Cerebellar cortex (tissue), 1 donor: ENCODE measurements at regions not wholly inside any gene's neighbourhood (a gene's known extent, or its start where the extent isn't known, plus 50 kb on each side); places are given as distances from the start of the nearest gene placed in this dataset.

ENCODE experiments used
- DNase-seq: peaks from one replicate; pipeline ENCODE4 v3.0.0-alpha.2; 2015; ENCODE audit warnings: low spot score

DNA sequence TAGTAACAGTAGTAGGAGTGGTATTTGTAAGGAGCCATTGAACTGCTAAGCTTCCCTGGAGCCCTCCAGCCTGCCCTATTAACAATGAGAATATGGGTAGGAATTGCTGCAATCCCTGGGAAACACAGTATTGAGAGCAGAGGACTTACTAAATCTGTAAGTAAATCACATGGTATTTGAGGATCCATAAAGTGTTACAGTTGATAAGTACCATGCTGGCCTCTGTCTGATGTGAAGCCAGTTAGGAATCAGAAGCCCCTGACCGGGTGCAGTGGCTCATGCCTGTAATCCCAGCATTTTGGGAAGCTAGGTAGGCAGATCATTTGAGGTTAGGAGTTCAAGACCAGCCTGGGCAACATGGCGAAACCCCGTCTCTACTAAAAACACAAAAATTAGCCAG is 224.6 kb downstream of the C1D start:
- no peak for DNase-seq

GRCh38 chr2:67839242-67839641 is 223.6 kb downstream of the C1D start:
- DNase-seq, result no peak

DNA sequence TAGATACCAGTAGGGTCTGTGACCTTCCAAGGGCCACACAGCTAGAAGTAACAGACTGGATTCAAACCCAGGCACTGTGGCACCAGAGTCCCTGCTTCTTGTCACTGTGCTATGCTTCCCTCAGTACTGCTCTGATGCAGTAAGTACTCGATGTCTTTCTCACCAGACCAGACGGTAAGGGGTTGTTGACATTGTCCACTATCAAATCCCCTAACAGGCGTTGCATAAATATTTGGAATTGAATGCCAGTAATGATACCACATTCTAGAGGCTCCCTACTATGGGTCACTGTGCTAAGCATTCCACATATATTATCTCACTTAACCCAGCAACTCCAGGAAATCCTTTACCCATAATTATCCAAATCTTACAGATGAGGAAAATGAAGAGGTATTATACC is 223.1 kb downstream of the C1D start:
- no peak for DNase-seq

GRCh38 chr2:67840460-67841068 is 222.2 kb downstream of the C1D start:
- DNase-seq, result peak; percentile 80

- DNase-seq, result no peak
Observed at GRCh38 chr2:67841711-67842110, 221.1 kb downstream of the C1D start.

GRCh38 chr2:67842375-67842959 is 220.3 kb downstream of the C1D start:
- DNase-seq, result no peak

GRCh38 chr2:67844024-67844540 is 218.7 kb downstream of the C1D start:
- DNase-seq, result no peak

DNA sequence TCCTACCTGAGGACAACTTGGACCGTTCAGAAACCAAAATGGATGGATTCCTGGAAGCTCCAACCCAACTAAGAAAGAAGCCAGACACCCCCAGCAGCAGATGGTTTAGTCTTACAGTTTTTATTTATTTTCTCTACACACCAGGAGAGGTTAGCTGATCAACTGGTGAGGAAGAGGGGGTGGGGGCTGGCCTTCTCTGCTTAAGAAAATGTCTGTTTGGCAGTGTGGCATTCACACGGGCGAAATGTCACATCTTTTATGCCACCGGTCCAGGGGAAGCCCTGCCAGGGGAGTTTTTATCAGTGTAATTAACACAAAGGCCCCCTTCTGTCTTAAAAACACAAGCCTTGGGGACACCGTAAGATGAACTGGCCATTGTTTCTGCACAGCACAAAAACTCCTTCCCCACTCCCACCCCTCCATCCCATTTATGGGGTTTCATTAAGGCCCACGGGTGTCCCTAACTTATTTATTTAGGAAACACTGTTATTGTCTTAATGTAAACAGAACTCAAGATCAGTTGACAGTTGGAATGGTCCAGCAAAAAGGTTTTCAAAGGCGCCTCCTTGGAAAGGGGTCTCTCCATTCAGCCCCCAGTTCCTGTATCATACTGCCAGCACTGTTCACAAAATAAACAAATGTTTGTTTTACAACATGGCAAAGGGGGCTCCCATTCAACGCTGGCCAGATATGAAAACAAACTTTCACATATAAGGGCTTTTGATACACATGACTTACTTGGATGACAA is 217.0 kb downstream of the C1D start:
- DNase-seq, result no peak

DNA sequence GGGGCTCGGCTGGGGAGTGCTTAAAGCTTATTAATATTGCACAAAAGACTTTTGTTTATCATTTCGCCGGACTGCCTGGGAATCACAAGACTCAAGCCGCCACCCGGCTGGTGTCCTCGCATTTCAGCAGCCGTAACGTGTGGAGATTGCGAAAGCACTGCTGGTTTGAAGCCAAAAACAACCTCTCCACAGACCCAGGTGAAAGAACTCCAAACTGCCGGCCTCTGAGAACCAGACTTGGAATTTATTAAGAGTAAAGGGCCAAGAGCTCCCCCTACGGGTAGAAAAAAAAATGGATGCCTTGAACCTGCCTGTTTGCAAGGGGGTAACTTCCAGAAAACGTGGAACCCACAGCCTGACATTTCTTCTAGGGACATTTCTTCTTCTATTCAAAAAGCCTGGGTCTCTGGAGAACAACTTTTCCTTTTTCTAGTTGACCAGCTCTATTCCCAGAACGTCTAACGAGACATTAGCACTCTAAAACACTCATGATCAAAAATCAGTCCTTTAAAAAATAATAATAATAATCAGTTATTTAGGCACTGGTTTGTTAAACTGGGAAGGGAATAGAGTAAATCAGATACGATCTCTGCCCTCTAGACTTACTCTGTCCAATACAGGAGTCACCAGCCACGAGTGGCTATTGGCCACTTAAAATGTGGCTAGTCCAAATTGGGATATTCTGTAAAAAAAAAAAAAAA is 216.3 kb downstream of the C1D start:
- DNase-seq, result peak; percentile 89

DNA sequence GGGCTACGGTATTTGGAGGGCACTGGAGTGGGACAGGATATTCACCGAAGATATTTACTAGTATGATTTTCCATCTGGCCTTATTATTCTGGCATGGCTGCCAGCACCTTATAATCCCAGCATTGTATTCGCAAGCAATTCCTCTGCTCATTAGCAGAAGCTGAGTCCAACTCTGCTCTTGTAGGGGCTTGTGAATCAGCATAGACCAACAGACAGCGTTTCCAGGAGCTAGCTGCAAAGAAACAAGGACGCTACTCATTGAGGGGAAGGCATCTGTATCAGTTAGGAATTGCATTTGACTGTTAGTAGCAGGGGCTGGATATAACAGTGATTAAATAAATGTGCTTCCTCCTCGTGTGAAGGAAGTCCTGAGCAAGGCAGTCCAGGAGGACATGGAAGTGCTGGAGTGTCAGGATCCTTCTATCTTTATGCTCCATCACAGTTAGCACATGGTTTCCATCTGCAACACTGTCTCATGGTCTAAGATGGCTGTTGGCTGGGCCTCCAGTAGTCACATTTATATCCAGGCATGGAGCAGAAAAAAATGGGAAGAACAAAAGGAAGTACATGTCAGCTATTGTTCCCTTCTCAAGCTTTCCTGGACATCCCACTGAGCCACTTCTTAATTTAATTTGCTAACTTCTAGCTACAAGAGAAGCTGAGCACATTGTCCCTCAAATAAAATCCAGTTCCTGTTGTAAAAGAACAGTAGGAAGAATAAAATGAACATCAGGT is 214.1 kb downstream of the C1D start:
- DNase-seq, result peak; percentile 28

GRCh38 chr2:67851016-67851415 is 211.8 kb downstream of the C1D start:
- DNase-seq, result no peak

DNA sequence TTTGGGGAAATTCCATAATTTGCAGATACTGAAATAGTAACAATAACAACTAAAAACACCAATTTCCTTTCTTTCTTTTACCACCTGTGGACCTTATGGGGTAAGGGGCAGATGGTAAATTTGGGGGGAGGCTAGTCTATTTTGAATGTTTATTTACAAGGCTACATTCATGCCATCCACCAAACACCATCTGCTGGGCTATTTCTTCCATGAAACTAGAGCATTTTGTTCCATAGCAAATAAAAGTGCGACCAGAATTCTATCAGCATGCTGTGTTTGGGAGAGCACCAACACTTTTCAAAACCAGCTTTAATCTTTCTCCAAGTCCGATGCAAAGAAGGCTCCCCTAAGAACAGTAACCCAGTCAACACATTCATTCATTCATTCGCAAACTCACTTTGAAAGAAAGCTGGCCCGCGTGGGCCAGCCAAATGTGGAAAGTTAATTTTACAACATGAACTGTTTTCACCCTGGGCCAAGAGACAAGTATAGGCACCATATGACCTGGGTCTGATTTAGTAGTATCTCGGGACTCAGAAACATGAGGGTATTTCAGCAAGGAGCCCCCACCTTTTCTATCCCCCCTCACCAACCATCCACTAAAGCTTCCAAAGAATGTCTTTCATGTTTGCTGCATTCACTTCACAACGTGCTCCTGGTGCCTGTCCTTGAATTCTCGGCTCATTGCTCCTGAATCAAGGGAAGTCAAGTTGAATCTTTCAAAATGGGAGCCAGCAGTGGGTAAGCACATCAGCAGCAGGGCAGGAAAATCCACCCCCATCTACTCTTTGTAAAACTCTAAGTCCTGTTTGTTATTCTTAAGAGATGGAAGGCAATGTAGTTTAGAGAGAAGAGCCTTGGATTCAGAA is 210.6 kb downstream of the C1D start:
- DNase-seq, result peak; percentile 97

GRCh38 chr2:67854103-67854743 is 208.6 kb downstream of the C1D start:
- DNase-seq, result peak; percentile 46

DNA sequence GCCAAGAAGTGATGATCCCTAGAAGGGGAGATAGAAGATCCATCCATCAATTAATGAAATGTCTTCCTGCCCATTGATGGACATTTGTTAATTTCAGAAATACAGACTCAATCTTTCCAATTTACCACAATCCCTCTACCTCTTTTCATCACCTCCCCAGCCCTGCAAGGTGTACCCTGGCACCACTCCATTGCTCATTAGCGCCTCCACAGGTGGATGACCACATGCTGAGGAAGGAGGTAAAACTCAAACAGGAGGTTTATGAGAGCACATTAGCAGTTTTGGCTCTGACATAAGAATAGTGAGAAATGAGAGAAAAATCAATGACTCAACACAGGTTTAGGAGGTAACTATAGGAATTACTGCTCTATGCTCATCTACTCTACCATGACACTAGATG is 208.0 kb downstream of the C1D start:
- DNase-seq, result no peak

GRCh38 chr2:67856866-67857265 is 205.9 kb downstream of the C1D start:
- peak; percentile 76 for DNase-seq

GRCh38 chr2:67857836-67858235 is 205.0 kb downstream of the C1D start:
- DNase-seq, result peak; percentile 67

GRCh38 chr2:67858886-67859285 is 203.9 kb downstream of the C1D start:
- no peak for DNase-seq

- no peak for DNase-seq
Observed at GRCh38 chr2:67865917-67866316, 196.9 kb downstream of the C1D start.

DNA sequence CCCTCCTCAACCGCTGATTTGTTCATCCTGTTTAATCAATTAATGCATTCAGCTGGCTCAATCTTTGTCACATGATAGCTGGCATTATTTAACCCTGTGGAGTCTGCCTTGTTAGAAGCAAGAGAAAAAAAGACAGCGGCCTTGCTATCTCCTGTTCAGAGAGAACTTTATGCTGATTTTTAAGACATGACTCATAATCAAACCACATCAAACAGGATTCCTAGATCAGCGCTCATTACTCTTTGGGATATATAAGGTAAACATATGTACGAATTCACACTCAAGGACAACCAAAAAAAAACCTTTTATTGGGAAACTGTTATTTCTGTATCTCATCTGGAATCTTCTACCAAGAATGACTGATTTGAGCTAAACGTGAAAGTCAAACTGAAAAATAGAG is 195.1 kb downstream of the C1D start:
- DNase-seq, result no peak

DNA sequence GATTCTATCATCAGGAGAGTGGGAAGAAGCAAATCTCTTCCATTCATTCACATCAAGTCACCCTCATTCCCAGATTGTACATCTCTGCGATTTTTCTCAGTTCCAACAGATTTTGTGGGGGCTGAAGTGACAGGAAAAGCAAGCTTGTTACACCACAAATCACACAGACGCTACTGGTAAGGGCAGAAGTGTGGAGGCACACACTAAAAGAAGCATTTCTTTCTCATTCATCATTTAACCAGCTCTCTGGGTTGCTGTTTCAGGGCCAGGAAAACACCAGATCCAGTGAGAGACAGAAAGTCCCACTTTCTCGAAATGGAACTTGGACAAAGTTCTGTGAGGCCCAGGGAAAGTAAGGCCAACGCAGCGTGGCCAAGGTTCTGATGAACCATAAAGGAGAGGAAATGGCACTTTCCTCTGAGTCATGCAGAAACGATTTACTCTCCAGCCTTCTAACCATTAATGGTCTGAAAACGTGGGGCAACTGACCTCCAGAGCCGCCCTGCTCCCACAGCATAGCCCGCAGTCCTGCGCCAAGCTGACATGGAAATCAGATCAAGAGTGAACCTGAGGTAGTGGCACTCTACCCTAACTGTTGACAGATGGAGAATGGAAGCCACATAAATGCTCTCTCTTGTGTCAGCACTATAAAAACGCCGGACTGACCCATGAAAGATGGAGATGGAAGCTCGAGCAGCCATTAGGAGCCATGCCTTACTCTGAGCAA is 191.0 kb downstream of the C1D start:
- no peak for DNase-seq
